GM12864 (cell line): ENCODE measurements at regions not wholly inside any gene's neighbourhood (a gene's known extent, or its start where the extent isn't known, plus 50 kb on each side); places are given as distances from the start of the nearest gene placed in this dataset.

ENCODE experiments used
- DNase-seq: peaks from one replicate; pipeline ENCODE4 v3.0.0-alpha.2; 2011; ENCODE audit warnings: low read depth
- H3K4me3 ChIP-seq: 2 replicates; pipeline ENCODE4 v1.5.1; 2011; ENCODE audit warnings: mild to moderate bottlenecking, low read depth, low read length, control low read depth
- CTCF ChIP-seq: IDR thresholded peaks from 2 replicates; pipeline ENCODE4 v1.5.1; 2011; ENCODE audit warnings: low read depth, mild to moderate bottlenecking, moderate library complexity, low read length, control low read depth, inconsistent platforms; ENCODE audit errors: missing control alignments

- no peak overlapping the region for H3K4me3 ChIP-seq
- no peak for DNase-seq
- no peak for TF ChIP-seq CTCF
Observed at GRCh38 chr5:2960294-2960693, 208.8 kb upstream of the IRX2 start.

GRCh38 chr5:2958976-2959375 is 207.5 kb upstream of the IRX2 start:
- H3K4me3 ChIP-seq: no peak overlapping the region
- no peak for DNase-seq
- no peak for TF ChIP-seq CTCF

- no peak overlapping the region for H3K4me3 ChIP-seq
- no peak for TF ChIP-seq CTCF
- no peak for DNase-seq
Observed at GRCh38 chr5:2948875-2949274, 197.4 kb upstream of the IRX2 start.

GRCh38 chr5:2946315-2946714 is 194.8 kb upstream of the IRX2 start:
- no peak for DNase-seq
- no peak overlapping the region for H3K4me3 ChIP-seq
- TF ChIP-seq CTCF: no peak

GRCh38 chr5:2936413-2936812 is 184.9 kb upstream of the IRX2 start:
- no peak overlapping the region for H3K4me3 ChIP-seq
- DNase-seq: no peak
- TF ChIP-seq CTCF: no peak

- TF ChIP-seq CTCF: no peak
- H3K4me3 ChIP-seq: no peak overlapping the region
- no peak for DNase-seq
Observed at GRCh38 chr5:2929779-2930178, 178.3 kb upstream of the IRX2 start.

GRCh38 chr5:2921651-2922050 is 170.2 kb upstream of the IRX2 start:
- DNase-seq: no peak
- no peak overlapping the region for H3K4me3 ChIP-seq
- TF ChIP-seq CTCF: no peak
